Left lung (tissue), 4 donors: ENCODE measurements at regions not wholly inside any gene's neighbourhood (a gene's known extent, or its start where the extent isn't known, plus 50 kb on each side); places are given as distances from the start of the nearest gene placed in this dataset.
"Not testable (repeated sequence)": the region's sequence is repeated elsewhere in the genome, so short reads cannot be mapped to it uniquely, and the experiment has no call there.

Experiments
- ATAC-seq: fragments of 200-7000 bp; cut with Tn5 transposase; one replicate; pipeline ENCODE4 v1.9.1; 2020; ENCODE audit warnings: moderate library complexity
- DNase-seq, 4 donors: peaks; one replicate each; pipeline ENCODE4 v3.0.0-alpha.2; 2013 to 2020
- H3K27ac ChIP-seq, 2 donors: fragments of 200-600 bp; sonication (generic) in 1 of 2; one replicate each; pipeline versions ENCODE4 v1.5.0 to v1.8.0; 2020 to 2021
- H3K27me3 ChIP-seq, 2 donors: fragments of 200-600 bp; sonication (generic) in 1 of 2; one replicate each; pipeline versions ENCODE4 v1.5.0 to v1.8.0; 2020 to 2021
- H3K36me3 ChIP-seq, 2 donors: fragments of 200-600 bp; sonication (generic) in 1 of 2; one replicate each; pipeline versions ENCODE4 v1.5.0 to v1.8.0; 2020 to 2021
- H3K4me1 ChIP-seq, 2 donors: fragments of 200-600 bp; one replicate each; pipeline ENCODE4 v1.8.0; 2021
- H3K4me3 ChIP-seq, 2 donors: fragments of 200-600 bp; sonication (generic) in 1 of 2; one replicate each; pipeline versions ENCODE4 v1.5.0 to v1.8.0; 2020 to 2021; ENCODE audit warnings: mild to moderate bottlenecking in 1 of 2
- H3K9me3 ChIP-seq, 2 donors: fragments of 200-600 bp; sonication (generic) in 1 of 2; one replicate each; pipeline versions ENCODE4 v1.5.0 to v1.8.0; 2020 to 2021
- intact Hi-C, 2 donors: fragments of 100-400 bp; cut with DNase I; formaldehyde crosslinking; loops; one replicate each; pipeline versions ENCODE4 v1.11.2 to v1.14.2; 2022
- TF ChIP-seq, protein P1 (sequence below), 2 donors: fragments of 200-600 bp; sonication (generic) in 1 of 2; IDR thresholded peaks; one replicate each; pipeline versions ENCODE4 v1.5.0 to v1.8.0; 2021; ENCODE audit warnings: antibody characterized with exemption in 2 of 2
- donor health status: DM: no; HTN: yes; CAD: no.
- donor health status: DM: no; HTN: no; CAD: no.

DNA sequence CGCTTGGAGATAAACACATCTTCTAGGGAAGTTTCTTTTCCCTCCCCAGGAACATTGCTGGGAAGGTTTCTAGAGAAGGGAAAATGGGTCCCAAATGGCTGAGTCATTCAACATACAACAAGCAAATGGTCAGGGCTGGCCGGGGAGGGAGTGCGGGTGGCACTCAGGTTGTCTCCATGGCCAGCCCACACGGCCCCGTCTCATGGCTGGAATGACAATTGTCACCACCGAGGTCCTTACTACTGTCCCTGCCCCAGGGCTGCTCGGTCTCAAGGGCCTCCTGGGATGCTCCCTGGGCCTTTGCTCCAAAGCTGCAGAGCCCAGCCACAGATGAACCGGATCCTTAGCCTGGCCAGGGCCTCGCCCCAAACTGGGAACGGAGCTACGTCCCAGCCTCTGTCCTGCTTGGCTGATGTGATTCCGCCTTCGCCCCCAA lies 121.9 kb downstream of the FGF18 start:
- no peak for DNase-seq
- Histone ChIP-seq H3K9me3 (no peaks in the 10 kb centered on the region), H3K27me3 (peaks cover 0 to 7% of the 10 kb centered on the region in 2 donors), H3K4me1 (no peaks in the 10 kb centered on the region), H3K27ac (no peak overlapping the region), H3K36me3 (no peaks in the 10 kb centered on the region), H3K4me3 (no peak overlapping the region)
- TF ChIP-seq, protein P1, sequence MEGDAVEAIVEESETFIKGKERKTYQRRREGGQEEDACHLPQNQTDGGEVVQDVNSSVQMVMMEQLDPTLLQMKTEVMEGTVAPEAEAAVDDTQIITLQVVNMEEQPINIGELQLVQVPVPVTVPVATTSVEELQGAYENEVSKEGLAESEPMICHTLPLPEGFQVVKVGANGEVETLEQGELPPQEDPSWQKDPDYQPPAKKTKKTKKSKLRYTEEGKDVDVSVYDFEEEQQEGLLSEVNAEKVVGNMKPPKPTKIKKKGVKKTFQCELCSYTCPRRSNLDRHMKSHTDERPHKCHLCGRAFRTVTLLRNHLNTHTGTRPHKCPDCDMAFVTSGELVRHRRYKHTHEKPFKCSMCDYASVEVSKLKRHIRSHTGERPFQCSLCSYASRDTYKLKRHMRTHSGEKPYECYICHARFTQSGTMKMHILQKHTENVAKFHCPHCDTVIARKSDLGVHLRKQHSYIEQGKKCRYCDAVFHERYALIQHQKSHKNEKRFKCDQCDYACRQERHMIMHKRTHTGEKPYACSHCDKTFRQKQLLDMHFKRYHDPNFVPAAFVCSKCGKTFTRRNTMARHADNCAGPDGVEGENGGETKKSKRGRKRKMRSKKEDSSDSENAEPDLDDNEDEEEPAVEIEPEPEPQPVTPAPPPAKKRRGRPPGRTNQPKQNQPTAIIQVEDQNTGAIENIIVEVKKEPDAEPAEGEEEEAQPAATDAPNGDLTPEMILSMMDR (IDR thresholded peaks at IDR 0.05) = no peak
- intact Hi-C loops = no loop called here
- ATAC-seq = no peak

DNA sequence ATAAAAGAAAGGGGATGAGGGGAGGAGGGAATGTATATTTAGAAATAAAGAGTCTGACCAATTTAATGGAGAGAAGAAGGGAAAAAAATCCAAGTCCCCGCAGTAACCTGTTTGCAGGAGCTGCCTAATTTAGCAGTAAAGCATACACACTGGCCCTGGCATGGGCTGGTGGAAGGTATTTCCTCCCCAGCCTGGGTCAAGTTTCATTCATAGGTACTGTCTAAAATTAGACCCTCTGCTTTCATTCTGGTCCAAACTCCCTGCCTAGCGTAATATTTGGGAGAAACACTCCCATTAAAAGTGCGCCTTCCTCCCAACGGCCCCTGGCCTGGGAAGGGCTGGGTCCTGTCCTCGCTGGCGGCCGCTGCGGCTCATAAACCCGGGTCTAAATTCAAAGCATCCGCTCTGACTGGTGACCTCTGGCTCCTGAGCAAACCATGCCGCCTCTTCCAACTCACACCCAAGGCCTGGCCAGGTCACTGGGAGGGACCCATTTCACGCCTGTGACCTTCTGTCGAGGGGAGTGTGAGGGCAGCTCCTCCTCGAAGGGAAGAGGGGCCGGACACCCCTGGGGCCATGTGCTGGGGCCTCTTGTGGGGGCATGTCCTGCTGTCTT lies 123.2 kb downstream of the FGF18 start:
- no peak overlapping the region for H3K4me3 ChIP-seq
- no peaks in the 10 kb centered on the region for H3K9me3 ChIP-seq
- H3K27ac ChIP-seq = no peak overlapping the region
- DNase-seq = no peak
- intact Hi-C loops = no loop called here
- TF ChIP-seq, protein P1 (IDR thresholded peaks at IDR 0.05) = no peak
- no peaks in the 10 kb centered on the region for H3K4me1 ChIP-seq
- no peaks in the 10 kb centered on the region for H3K36me3 ChIP-seq
- no peak for ATAC-seq
- H3K27me3 ChIP-seq = peaks cover 0 to 7% of the 10 kb centered on the region in 2 donors

DNA sequence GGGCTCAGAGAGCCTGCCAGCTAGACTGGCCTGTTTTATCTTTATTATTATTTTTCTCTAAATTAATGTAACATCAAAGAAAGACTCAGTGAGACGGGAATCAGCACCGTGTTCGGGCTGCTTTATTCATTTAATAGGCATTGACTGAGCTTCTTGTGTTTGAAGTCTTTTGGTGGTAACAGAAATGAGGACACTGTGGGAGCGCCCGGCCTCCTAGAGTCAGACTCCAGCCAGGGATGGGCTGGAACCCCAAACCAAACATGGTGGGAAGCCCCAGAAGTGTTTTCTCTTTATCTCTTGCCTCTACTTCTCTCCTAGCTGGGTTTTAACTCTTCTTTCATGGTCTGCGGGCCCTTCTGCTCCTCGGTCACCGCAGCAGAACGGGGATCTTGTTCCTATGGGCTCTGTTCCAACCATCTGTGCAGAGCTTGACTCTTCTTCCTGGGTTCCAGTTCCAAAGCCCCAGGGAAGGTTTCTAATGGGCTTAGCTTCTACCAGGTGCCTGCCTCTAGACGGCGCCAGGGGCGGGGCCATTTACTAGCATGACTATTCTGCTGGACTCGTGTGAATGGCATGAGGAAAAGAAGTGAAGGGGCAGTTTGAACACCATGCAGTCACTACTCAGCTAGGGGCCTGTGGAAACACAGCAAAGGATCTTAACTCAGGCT lies 123.8 kb downstream of the FGF18 start:
- intact Hi-C loops = no loop called here
- peaks cover 0 to 7% of the 10 kb centered on the region in 2 donors for H3K27me3 ChIP-seq
- TF ChIP-seq, protein P1 (IDR thresholded peaks at IDR 0.05) = no peak
- ATAC-seq = no peak
- no peaks in the 10 kb centered on the region for H3K4me1 ChIP-seq
- no peak overlapping the region for H3K27ac ChIP-seq
- DNase-seq = no peak
- no peaks in the 10 kb centered on the region for H3K36me3 ChIP-seq
- H3K9me3 ChIP-seq = no peaks in the 10 kb centered on the region
- no peak overlapping the region for H3K4me3 ChIP-seq

DNA sequence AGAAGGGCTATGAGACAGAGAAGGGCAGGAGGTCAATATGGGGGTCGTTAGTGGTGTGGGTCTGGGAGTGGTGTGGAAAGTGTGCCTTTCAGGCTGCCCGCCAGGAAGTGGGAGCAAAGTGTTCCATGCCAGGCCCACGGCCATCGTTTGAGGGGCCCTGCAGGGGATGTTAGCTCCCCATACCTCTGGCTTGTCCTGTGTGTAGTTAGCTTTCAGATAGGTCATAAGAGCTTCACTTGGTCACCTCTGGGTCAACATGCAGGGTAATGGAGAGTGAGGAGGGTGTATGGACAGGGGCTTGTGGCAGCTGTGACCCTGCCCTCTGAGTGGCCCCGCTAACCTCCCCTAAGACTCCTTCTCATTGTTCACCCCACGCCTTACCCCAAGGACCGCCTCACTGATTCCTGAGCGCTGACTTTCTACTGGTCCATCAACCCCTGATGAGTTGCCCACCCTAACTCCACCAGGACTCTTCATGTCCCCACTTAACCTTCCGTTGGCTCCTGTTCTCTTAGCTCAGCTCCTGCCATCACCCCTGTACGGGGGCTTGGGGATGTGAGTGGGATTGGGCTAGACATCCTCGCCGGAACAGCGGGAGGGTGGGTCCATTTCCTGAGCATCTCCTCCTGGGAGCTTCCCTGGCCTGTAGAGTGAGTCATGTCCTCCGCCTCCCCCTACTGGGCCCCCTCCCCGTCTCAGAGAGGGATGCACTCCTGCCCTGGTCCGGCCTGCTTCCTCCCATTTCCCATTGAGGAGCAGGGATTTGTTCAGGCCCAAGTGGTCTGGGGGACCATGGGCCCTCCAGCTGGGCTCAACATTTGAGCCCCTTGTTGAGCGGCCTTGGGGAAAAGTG lies 125.7 kb downstream of the FGF18 start:
- TF ChIP-seq, protein P1 (IDR thresholded peaks at IDR 0.05) = no peak
- DNase-seq = no peak
- H3K27me3 ChIP-seq = peaks cover 0 to 7% of the 10 kb centered on the region in 2 donors

DNA sequence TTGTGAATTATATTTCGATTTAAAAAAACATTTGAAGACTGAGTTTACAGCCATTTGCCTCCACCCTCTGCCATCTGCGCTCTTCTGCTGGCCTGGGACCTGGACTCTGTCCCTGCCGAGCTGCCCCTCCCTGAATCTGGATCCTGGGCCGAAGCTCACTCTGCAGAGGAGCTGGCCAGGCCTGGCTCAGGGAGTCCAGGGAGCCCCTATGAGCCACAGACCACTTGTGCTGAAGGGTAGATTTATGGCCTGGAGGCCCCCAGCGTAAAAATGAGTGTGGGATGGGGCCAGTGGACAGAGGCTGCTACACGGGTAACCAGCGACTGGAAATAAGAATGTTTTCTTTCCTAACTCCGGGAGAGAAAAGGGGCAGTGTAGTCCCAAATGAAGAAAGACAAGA lies 129.8 kb downstream of the FGF18 start:
- DNase-seq = no peak

More for the DNA sequence above, 125.7 kb downstream of the FGF18 start:
- H3K4me3 ChIP-seq = no peak overlapping the region
- no peaks in the 10 kb centered on the region for H3K9me3 ChIP-seq
- no peak overlapping the region for H3K27ac ChIP-seq
- intact Hi-C loops = no loop called here
- ATAC-seq = no peak
- no peaks in the 10 kb centered on the region for H3K4me1 ChIP-seq
- no peaks in the 10 kb centered on the region for H3K36me3 ChIP-seq

DNA sequence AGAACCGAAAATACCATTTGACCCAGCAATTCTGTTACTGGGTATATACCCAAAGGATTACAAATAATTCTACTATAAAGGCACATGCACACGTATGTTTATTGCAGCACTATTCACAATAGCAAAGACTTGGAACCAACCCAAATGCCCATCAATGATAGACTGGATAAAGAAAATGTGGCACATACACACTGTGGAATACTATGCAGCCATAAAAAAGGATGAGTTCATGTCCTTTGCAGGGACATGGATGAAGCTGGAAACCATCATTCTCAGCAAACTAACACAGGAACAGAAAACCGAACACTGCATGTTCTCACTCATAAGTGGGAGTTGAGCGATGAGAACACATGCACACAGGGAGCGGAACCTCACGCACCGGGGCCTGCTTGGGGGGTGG lies 134.4 kb downstream of the FGF18 start:
- H3K4me3 ChIP-seq, H3K27me3 ChIP-seq, H3K9me3 ChIP-seq, DNase-seq, H3K4me1 ChIP-seq, H3K36me3 ChIP-seq, intact Hi-C loops, ATAC-seq, H3K27ac ChIP-seq: not testable (repeated sequence)

More for the DNA sequence above, 129.8 kb downstream of the FGF18 start:
- intact Hi-C loops = no loop called here
- Histone ChIP-seq H3K36me3 (no peaks in the 10 kb centered on the region), H3K9me3 (peaks cover 0 to 4% of the 10 kb centered on the region in 2 donors), H3K27me3 (no peaks in the 10 kb centered on the region), H3K4me1 (no peaks in the 10 kb centered on the region), H3K27ac (no peak overlapping the region), H3K4me3 (no peak overlapping the region)
- TF ChIP-seq, protein P1 (IDR thresholded peaks at IDR 0.05) = no peak
- ATAC-seq = no peak
